ENCODE measurements at regions not wholly inside any gene's neighbourhood (a gene's known extent, or its start where the extent isn't known, plus 50 kb on each side); places are given as distances from the start of the nearest gene placed in this dataset.

GRCh38 chr2:10217489-10218435, 84.9 kb upstream of the HPCAL1 start:
- no peaks in the 10 kb centered on the region for H3K36me3 Mint-ChIP-seq
- H3K27ac Mint-ChIP-seq, result no peak overlapping the region
- H3K27ac ChIP-seq (ENCODE audit: low read depth in 1 of 2, low read length in 2 of 2), result no peak overlapping the region
- H3K4me3 ChIP-seq (replicated peaks in 1 of 3; ENCODE audit: low read depth in 2 of 3, low read length in 3 of 3), result no peak overlapping the region
- intact Hi-C loops (cut with micrococcal nuclease), result no loop called here
- no peaks in the 10 kb centered on the region for H3K9me3 ChIP-seq (replicated peaks in 1 of 2; ENCODE audit: control insufficient read depth in 1 of 2, insufficient read depth in 1 of 2, low read length in 2 of 2)
- WGBS (ENCODE audit: insufficient coverage), result 96% methylated on average over 17 of the region's 20 CpGs
- no peaks in the 10 kb centered on the region for H3K79me2 ChIP-seq (ENCODE audit: insufficient read depth, low read length)
- no peaks in the 10 kb centered on the region for H4K20me1 ChIP-seq (ENCODE audit: insufficient read depth, low read length)
- no peak for DNase-seq
- peaks cover 5 to 18% (median 11%) of the 10 kb centered on the region in 3 donors for H3K27me3 Mint-ChIP-seq (ENCODE audit: low read depth in 3 of 3)
- H3K27me3 ChIP-seq (ENCODE audit: control insufficient read depth in 2 of 2, insufficient read depth in 2 of 2, low read length in 2 of 2), result no peaks in the 10 kb centered on the region
- H3K4me1 Mint-ChIP-seq, result no peaks in the 10 kb centered on the region
- no peaks in the 10 kb centered on the region for H3K4me1 ChIP-seq (ENCODE audit: control insufficient read depth in 1 of 2, insufficient read depth in 2 of 2, low read length in 2 of 2)
- H3K9me3 Mint-ChIP-seq, result peaks cover 0 to 2% (median 0%) of the 10 kb centered on the region in 7 donors
- no peak overlapping the region for H2AFZ ChIP-seq (ENCODE audit: insufficient read depth, low read depth, low read length, poor library complexity, severe bottlenecking)
- no peak overlapping the region for H3K4me3 Mint-ChIP-seq
- no peaks in the 10 kb centered on the region for H3K36me3 ChIP-seq (replicated peaks in 1 of 2; ENCODE audit: control insufficient read depth in 1 of 2, insufficient read depth in 2 of 2, low read length in 2 of 2)
- no peak overlapping the region for H3K9ac ChIP-seq (ENCODE audit: insufficient read depth, low read length, poor library complexity, severe bottlenecking)
- no peak for TF ChIP-seq CTCF (IDR thresholded peaks at IDR 0.05)
- H3K4me2 ChIP-seq (replicated peaks; ENCODE audit: extremely low read depth, low read length, poor library complexity, severe bottlenecking), result no peak overlapping the region

GRCh38 chr2:10220045-10220901, 82.4 kb upstream of the HPCAL1 start:
- H3K4me3 Mint-ChIP-seq, result no peak overlapping the region

More at GRCh38 chr2:10220045-10220901, 82.4 kb upstream of the HPCAL1 start:
- TF ChIP-seq CTCF (IDR thresholded peaks at IDR 0.05), result no peak
- Histone ChIP-seq H3K36me3 (replicated peaks in 1 of 2; ENCODE audit: control insufficient read depth in 1 of 2, insufficient read depth in 2 of 2, low read length in 2 of 2) (no peaks in the 10 kb centered on the region), H3K9me3 (replicated peaks in 1 of 2; ENCODE audit: control insufficient read depth in 1 of 2, insufficient read depth in 1 of 2, low read length in 2 of 2) (no peaks in the 10 kb centered on the region), H3K4me2 (replicated peaks; ENCODE audit: extremely low read depth, low read length, poor library complexity, severe bottlenecking) (no peak overlapping the region), H3K9ac (ENCODE audit: insufficient read depth, low read length, poor library complexity, severe bottlenecking) (no peak overlapping the region), H3K79me2 (ENCODE audit: insufficient read depth, low read length) (no peaks in the 10 kb centered on the region), H3K27ac (ENCODE audit: low read depth in 1 of 2, low read length in 2 of 2) (no peak overlapping the region), H3K4me1 (ENCODE audit: control insufficient read depth in 1 of 2, insufficient read depth in 2 of 2, low read length in 2 of 2) (no peaks in the 10 kb centered on the region), H3K4me3 (replicated peaks in 1 of 3; ENCODE audit: low read depth in 2 of 3, low read length in 3 of 3) (no peak overlapping the region), H4K20me1 (ENCODE audit: insufficient read depth, low read length) (no peaks in the 10 kb centered on the region), H3K27me3 (ENCODE audit: control insufficient read depth in 2 of 2, insufficient read depth in 2 of 2, low read length in 2 of 2) (no peaks in the 10 kb centered on the region), H2AFZ (ENCODE audit: insufficient read depth, low read depth, low read length, poor library complexity, severe bottlenecking) (no peak overlapping the region)
- Mint-ChIP-seq H3K27me3 (ENCODE audit: low read depth in 3 of 3) (peaks cover 8 to 18% (median 11%) of the 10 kb centered on the region in 3 donors), H3K9me3 (peaks cover 0 to 2% (median 0%) of the 10 kb centered on the region in 7 donors), H3K36me3 (no peaks in the 10 kb centered on the region), H3K27ac (peak overlapping the region in 1 of 7 donors; percentile 23), H3K4me1 (no peaks in the 10 kb centered on the region)
- intact Hi-C loops (cut with micrococcal nuclease), result no loop called here
- DNase-seq, result no peak
- WGBS (ENCODE audit: insufficient coverage), result 91% methylated on average over 14 of the region's 26 CpGs

Data from CD14-positive monocyte (primary cell).